ENCODE measurements at regions not wholly inside any gene's neighbourhood (a gene's known extent, or its start where the extent isn't known, plus 50 kb on each side); places are given as distances from the start of the nearest gene placed in this dataset.

DNA sequence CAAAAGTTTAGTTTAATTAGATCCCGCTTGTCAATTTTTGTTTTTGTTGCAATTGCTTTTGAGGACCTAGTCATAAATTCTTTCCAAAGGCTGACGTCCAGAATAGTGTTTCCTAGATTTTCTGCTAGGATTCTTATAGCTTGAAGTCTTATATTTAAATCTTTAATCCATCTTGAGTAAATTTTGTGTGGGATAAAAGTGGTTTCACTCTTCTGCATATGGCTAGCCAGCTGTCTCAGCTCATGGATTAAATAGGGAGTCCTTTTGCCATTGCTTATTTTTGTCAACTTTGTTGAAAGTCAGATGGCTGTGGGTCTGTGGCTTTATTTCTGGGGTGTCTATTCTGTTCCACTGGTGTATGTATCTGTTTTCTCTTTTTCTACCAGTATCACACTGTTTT, 801.3 kb upstream of the ADGRL4 start:
- ATAC-seq (no peak), DNase-seq (no peak)
- no peaks in the 10 kb centered on the region for H3K27me3 ChIP-seq
- H3K9me3 ChIP-seq: no peaks in the 10 kb centered on the region
- H3K27ac ChIP-seq: no peak overlapping the region
- 47% methylated on average over 2 of the region's 2 CpGs for WGBS (ENCODE audit: insufficient coverage, low coverage, low lambda C conversion rate, missing lambda C conversion rate)
- H3K36me3 ChIP-seq: no peaks in the 10 kb centered on the region
- TF ChIP-seq, protein P1, sequence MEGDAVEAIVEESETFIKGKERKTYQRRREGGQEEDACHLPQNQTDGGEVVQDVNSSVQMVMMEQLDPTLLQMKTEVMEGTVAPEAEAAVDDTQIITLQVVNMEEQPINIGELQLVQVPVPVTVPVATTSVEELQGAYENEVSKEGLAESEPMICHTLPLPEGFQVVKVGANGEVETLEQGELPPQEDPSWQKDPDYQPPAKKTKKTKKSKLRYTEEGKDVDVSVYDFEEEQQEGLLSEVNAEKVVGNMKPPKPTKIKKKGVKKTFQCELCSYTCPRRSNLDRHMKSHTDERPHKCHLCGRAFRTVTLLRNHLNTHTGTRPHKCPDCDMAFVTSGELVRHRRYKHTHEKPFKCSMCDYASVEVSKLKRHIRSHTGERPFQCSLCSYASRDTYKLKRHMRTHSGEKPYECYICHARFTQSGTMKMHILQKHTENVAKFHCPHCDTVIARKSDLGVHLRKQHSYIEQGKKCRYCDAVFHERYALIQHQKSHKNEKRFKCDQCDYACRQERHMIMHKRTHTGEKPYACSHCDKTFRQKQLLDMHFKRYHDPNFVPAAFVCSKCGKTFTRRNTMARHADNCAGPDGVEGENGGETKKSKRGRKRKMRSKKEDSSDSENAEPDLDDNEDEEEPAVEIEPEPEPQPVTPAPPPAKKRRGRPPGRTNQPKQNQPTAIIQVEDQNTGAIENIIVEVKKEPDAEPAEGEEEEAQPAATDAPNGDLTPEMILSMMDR (IDR thresholded peaks at IDR 0.05): no peak
- TF ChIP-seq POLR2A (IDR thresholded peaks at IDR 0.05): no peak
- H3K4me1 ChIP-seq: no peaks in the 10 kb centered on the region
- intact Hi-C loops (cut with DNase I): no loop called here
- H3K4me3 ChIP-seq: no peak overlapping the region

DNA sequence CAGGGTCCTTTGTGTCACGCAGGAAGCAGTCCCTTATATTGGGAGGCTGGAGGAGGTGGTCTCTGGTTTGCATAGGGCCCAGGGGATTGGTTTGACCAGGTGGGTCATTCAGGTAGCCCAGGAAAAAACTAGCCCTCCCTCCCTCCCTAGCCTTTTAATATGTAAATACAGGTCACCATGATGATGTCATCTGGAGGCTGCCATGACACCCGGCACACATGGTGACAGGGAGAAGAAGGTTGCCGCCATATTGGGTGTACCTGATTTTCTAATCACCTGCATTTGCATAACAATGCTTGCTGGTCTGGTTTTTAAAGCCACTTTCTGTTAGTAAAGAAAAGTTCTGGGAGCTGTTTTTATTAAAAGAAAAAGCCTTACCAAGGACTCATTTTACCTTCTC, 791.0 kb upstream of the ADGRL4 start:
- WGBS (ENCODE audit: insufficient coverage, low coverage, low lambda C conversion rate, missing lambda C conversion rate): 75% methylated on average over 3 of the region's 3 CpGs

DNA sequence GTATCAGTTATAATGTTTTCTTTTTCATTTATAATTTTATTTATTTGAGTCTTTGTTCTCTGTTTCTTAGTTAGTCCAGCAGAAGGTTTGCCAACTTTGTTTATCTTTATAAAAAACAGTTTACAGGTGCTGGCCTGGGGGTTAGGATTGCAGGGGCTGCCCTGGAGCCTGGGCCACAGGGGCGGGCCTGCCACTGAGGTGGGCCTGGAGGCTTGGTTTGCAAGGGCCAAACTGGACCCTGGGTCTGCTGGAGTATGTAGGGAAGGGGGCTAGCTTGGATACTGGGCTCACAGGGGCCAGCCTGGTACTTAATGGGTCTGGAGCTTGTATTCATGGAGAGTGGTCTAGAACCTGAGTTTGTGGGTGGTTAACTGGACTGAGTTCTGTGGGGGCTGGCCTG, 789.9 kb upstream of the ADGRL4 start:
- DNase-seq: no peak
- H3K4me1 ChIP-seq: no peaks in the 10 kb centered on the region
- H3K36me3 ChIP-seq: no peaks in the 10 kb centered on the region
- TF ChIP-seq, protein P1 (IDR thresholded peaks at IDR 0.05): no peak
- TF ChIP-seq POLR2A (IDR thresholded peaks at IDR 0.05): no peak
- no peaks in the 10 kb centered on the region for H3K27me3 ChIP-seq
- no peak for ATAC-seq
- 80% methylated on average over 1 of the region's 1 CpG for WGBS (ENCODE audit: insufficient coverage, low coverage, low lambda C conversion rate, missing lambda C conversion rate)
- H3K4me3 ChIP-seq: no peak overlapping the region
- no peaks in the 10 kb centered on the region for H3K9me3 ChIP-seq
- intact Hi-C loops (cut with DNase I): no loop called here
- H3K27ac ChIP-seq: no peak overlapping the region

More for the DNA sequence above, 791.0 kb upstream of the ADGRL4 start:
- no peaks in the 10 kb centered on the region for H3K9me3 ChIP-seq
- no peak overlapping the region for H3K27ac ChIP-seq
- ATAC-seq (no peak), DNase-seq (no peak)
- H3K4me1 ChIP-seq: no peaks in the 10 kb centered on the region
- H3K36me3 ChIP-seq: no peaks in the 10 kb centered on the region
- no peaks in the 10 kb centered on the region for H3K27me3 ChIP-seq
- intact Hi-C loops (cut with DNase I): no loop called here
- H3K4me3 ChIP-seq: no peak overlapping the region
- no peak for TF ChIP-seq POLR2A (IDR thresholded peaks at IDR 0.05)
- TF ChIP-seq, protein P1 (IDR thresholded peaks at IDR 0.05): no peak

DNA sequence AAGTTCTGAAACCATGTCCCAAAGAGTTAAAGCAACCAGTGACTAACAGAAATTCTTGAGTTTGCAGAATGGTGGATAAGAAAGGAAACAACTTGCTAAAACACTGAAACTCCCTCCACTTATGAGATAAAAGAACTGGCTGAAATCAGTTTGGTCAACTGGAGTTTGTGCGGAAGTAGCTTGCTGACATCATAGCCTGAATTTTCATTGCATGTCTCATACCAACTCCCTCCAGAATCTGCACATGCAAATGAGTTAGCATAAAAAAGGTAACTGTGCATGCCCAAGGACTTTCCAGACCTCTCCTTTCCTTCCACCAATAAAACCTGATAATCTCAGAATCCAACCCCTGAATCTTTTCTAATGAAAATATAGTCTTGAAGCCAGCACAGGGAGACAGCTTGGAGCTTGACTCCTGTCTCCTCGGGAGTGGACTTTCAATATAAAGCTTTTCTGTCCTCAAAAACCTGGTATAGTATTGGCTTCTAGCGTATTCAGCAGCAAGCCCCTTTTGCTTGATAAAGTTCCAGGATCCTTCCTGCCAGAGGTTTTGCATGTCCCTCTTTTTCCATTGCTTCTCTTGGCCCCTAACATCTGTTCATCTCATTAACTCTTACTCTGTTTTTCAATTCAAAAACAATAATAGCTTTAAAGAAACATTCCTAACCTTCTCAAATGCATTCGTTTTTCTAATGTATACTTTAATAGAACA, 785.8 kb upstream of the ADGRL4 start:
- 34% methylated on average over 4 of the region's 4 CpGs for WGBS (ENCODE audit: insufficient coverage, low coverage, low lambda C conversion rate, missing lambda C conversion rate)
- no peak for TF ChIP-seq POLR2A (IDR thresholded peaks at IDR 0.05)
- TF ChIP-seq, protein P1 (IDR thresholded peaks at IDR 0.05): no peak
- no peaks in the 10 kb centered on the region for H3K36me3 ChIP-seq
- no peak overlapping the region for H3K4me3 ChIP-seq
- no peak for DNase-seq
- H3K27ac ChIP-seq: no peak overlapping the region
- H3K4me1 ChIP-seq: no peaks in the 10 kb centered on the region
- intact Hi-C loops (cut with DNase I): no loop called here
- no peaks in the 10 kb centered on the region for H3K27me3 ChIP-seq
- ATAC-seq: no peak
- H3K9me3 ChIP-seq: no peaks in the 10 kb centered on the region

All from right lobe of liver (tissue), 6 donors.